ENCODE measurements at regions not wholly inside any gene's neighbourhood (a gene's known extent, or its start where the extent isn't known, plus 50 kb on each side); places are given as distances from the start of the nearest gene placed in this dataset.
A peak's percentile ranks its signal among the peaks of the same experiment; 100 is the strongest.
"Not testable (repeated sequence)": the region's sequence is repeated elsewhere in the genome, so short reads cannot be mapped to it uniquely, and the experiment has no call there.

- DNase-seq (ENCODE audit: low read depth in 2 of 2) = peak; percentile 1 to 41
Observed at GRCh38 chr1:121443001-121443540, 258.3 kb downstream of the SRGAP2C start.

- no peak for DNase-seq (ENCODE audit: low read depth in 2 of 2)
Observed at GRCh38 chr1:121444096-121444495, 259.3 kb downstream of the SRGAP2C start.

- DNase-seq (ENCODE audit: low read depth in 2 of 2) = no peak
Observed at GRCh38 chr1:121445679-121446078, 260.9 kb downstream of the SRGAP2C start.

- peak in 1 of 2 donors; percentile 3 for DNase-seq (ENCODE audit: low read depth in 2 of 2)
Observed at GRCh38 chr1:121447280-121447923, 262.6 kb downstream of the SRGAP2C start.

GRCh38 chr1:121448064-121448463 lies 263.3 kb downstream of the SRGAP2C start:
- DNase-seq (ENCODE audit: low read depth in 2 of 2) = not testable (repeated sequence)

- no peak for DNase-seq (ENCODE audit: low read depth in 2 of 2)
Observed at GRCh38 chr1:121448851-121449250, 264.1 kb downstream of the SRGAP2C start.

GRCh38 chr1:121452484-121452883 lies 267.7 kb downstream of the SRGAP2C start:
- DNase-seq (ENCODE audit: low read depth in 2 of 2) = no peak

GRCh38 chr1:121458291-121459048 lies 273.7 kb downstream of the SRGAP2C start:
- peak in 1 of 2 donors; percentile 6 for DNase-seq (ENCODE audit: low read depth in 2 of 2)

DNA sequence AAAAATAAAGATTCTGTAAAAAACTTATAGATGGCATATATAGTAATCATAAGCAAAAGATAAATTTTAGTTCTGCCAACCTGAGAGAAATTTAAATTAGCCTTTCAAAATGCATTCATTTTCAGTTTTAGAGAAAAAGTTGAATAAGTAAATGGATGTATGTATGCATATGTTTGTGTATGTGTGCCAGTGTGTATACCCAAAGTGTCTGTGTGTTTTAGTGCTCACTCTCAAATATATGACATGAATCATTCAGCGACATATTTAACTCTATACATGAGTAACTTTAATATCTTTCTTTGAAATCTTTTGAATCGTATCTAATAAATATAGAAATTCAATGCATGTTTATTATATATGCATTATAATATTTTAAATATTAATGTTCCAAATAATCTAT lies 274.5 kb downstream of the SRGAP2C start:
- no peak for DNase-seq (ENCODE audit: low read depth in 2 of 2)

- not testable (repeated sequence) for DNase-seq (ENCODE audit: low read depth in 2 of 2)
Observed at GRCh38 chr1:121469395-121469794, 284.6 kb downstream of the SRGAP2C start.

GRCh38 chr1:121470401-121470800 lies 285.6 kb downstream of the SRGAP2C start:
- DNase-seq (ENCODE audit: low read depth in 2 of 2) = not testable (repeated sequence)

DNA sequence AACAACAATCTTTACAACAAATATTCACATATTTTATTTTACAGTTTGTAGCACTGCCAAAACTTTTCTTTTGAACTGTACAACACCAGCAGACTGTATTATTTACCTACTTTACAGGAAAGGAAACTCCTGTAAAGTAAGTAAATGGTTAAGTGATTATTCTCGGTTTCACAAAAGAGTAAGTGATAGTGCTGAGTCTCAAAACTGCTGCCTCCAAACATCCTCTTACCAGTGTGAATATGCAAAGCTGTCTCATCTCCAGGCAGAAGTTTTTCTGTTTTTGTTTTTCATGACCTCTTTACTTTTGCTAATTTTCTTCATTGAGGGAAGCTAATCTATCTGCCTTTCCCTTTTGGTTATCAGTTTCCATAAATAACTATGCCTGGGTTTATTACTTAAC lies 286.7 kb downstream of the SRGAP2C start:
- DNase-seq (ENCODE audit: low read depth in 2 of 2) = no peak

DNA sequence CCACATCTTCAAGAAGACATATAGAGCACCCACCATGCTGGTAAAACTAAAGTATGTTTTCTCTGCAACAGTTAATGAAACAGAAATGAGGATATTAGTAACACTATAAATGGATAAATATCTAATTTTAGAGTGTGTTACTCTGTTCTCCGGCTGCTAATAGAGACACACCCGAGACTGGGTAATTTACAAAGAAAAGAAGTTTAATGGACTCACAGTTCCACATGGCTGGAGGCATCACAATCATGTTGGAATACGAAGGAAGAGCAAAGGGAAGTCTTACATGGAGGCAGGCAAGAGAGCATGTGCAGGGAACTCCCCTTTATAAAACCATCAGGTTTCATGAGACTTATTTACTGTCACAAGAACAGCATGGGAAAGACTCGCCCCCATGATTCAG lies 287.2 kb downstream of the SRGAP2C start:
- no peak for DNase-seq (ENCODE audit: low read depth in 2 of 2)

- DNase-seq (ENCODE audit: low read depth in 2 of 2) = no peak
Observed at GRCh38 chr1:121483234-121483633, 298.5 kb downstream of the SRGAP2C start.

- DNase-seq (ENCODE audit: low read depth in 2 of 2) = peak in 1 of 2 donors; percentile 31
Observed at GRCh38 chr1:121483961-121484424, 299.2 kb downstream of the SRGAP2C start.

- DNase-seq (ENCODE audit: low read depth in 2 of 2) = not testable (repeated sequence)
Observed at GRCh38 chr1:121494796-121495195, 310.0 kb downstream of the SRGAP2C start.

DNA sequence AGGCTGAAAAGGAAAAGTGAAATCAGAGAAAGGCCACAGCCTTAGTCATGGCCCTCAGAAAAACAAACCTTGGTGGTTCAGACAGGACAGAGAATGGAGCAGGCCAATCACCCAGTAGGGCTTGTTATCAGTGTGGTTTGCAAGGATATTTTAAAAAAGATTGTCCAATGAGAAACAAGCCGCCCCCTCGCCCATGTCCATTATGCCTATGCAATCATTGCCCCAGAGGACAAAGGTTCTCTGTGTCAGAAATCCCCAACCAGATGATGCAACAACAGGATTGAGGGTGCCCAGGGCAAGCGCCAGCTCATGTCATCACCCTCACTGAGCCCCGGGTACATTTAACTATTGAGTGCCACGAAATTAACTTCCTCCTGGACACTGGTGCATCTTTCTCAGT lies 326.7 kb downstream of the SRGAP2C start:
- not testable (repeated sequence) for DNase-seq (ENCODE audit: low read depth in 2 of 2)

DNA sequence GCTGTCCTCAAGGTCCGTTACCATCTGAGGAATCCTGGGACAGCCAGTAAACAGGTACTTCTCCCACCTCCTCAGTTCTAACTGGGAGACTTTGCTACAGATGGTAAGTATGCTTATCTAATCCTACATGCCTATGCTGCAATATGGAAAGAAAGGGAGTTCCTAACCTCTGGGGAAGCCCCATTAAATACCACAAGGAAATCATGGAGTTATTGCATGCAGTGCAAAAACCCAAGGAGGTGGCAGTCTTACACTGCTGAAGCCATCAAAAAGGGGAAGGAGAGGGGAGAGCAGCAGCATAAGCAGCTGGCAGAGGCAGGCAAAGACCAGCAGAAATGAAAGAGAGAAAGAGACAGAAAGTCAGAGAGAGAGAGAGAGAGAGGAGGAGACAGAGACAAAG lies 327.1 kb downstream of the SRGAP2C start:
- DNase-seq (ENCODE audit: low read depth in 2 of 2) = not testable (repeated sequence)

DNA sequence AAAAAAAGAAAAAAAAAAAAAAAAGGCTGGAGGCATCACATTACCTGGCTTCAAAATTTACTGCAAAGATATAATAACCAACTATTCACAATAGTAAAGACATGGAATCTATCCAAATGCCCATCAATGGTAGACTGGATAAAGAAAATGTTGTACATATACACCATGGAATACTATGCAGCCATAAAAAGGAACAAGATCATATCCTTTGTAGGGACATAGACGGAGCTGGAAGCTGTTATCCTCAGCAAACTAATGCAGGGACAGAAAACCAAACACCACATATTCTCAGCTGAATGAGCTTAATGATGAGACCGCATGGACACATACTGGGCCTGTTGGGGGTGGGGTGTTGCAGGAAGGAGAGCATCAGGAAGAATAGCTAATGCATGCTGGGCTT lies 330.5 kb downstream of the SRGAP2C start:
- DNase-seq (ENCODE audit: low read depth in 2 of 2) = no peak

GRCh38 chr1:121516234-121516967 lies 331.6 kb downstream of the SRGAP2C start:
- no peak for DNase-seq (ENCODE audit: low read depth in 2 of 2)

DNA sequence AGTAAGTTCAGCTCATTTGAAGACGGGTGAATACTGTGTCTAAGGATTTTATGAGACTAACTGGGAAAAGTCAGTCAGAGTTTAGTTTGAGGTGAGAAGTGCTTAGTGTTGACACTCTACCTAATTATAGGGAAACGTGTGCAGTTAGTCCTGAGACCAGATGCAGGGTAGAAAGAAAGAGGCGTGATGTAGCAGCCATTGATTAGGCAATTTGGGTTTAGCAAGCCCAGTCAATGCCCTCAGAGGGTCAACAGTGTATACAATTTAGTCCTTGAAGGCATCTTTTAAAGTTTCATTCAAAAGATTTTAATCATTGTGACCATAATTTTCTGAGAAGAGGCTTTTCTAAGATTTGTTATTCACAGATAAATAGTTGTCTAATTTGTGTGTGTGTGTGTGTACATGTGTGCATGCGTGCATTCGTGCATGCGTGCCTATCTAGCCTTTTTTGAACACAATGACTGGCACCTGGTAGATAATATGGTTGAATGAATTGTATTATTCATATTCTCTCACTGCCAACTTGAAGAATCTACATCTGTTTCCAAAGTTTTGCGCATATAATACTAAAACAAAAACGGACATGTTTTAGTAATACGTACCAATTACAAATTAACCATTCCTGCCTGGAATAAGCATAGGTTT lies 332.9 kb downstream of the SRGAP2C start:
- no peak for DNase-seq (ENCODE audit: low read depth in 2 of 2)

- DNase-seq (ENCODE audit: low read depth in 2 of 2) = no peak
Observed at GRCh38 chr1:121518726-121519041, 333.9 kb downstream of the SRGAP2C start.
